H9 (cell line): ENCODE measurements at regions not wholly inside any gene's neighbourhood (a gene's known extent, or its start where the extent isn't known, plus 50 kb on each side); places are given as distances from the start of the nearest gene placed in this dataset.

Experiments
- DNase-seq: peaks from one replicate; pipeline ENCODE4 v3.0.0-alpha.2; 2017
- H2AFZ ChIP-seq: one replicate; pipeline ENCODE4 v1.6.1; 2013; ENCODE audit warnings: mild to moderate bottlenecking, low read length, control low read depth, moderate library complexity
- H2AK5ac ChIP-seq: 2 replicates; pipeline ENCODE4 v1.6.1; 2013; ENCODE audit warnings: low read length, control low read depth, mixed read lengths; ENCODE audit not compliant: insufficient read length
- H2BK120ac ChIP-seq: one replicate; pipeline ENCODE4 v1.6.1; 2013; ENCODE audit warnings: low read depth, mild to moderate bottlenecking, low read length, control low read depth, inconsistent platforms; ENCODE audit not compliant: poor library complexity, severe bottlenecking
- H2BK12ac ChIP-seq: 2 replicates; pipeline ENCODE4 v1.6.1; 2013; ENCODE audit warnings: low read length, control low read depth, mixed read lengths, low read depth; ENCODE audit not compliant: insufficient read length
- H2BK15ac ChIP-seq: 2 replicates; pipeline ENCODE4 v1.6.1; 2013; ENCODE audit warnings: low read depth, low read length, control low read depth
- H2BK20ac ChIP-seq: one replicate; pipeline ENCODE4 v1.6.1; 2013; ENCODE audit warnings: low read depth, mild to moderate bottlenecking, low read length, control low read depth, inconsistent platforms; ENCODE audit not compliant: poor library complexity, severe bottlenecking
- H2BK5ac ChIP-seq: 2 replicates; pipeline ENCODE4 v1.6.1; 2013; ENCODE audit warnings: low read length, control low read depth, mixed read lengths; ENCODE audit not compliant: insufficient read length
- H3K14ac ChIP-seq: 2 replicates; pipeline ENCODE4 v1.6.1; 2013; ENCODE audit warnings: low read length, control low read depth; ENCODE audit not compliant: insufficient read depth
- H3K18ac ChIP-seq: 2 replicates; pipeline ENCODE4 v1.6.1; 2013; ENCODE audit warnings: low read depth, mild to moderate bottlenecking, mixed read lengths, low read length, control low read depth; ENCODE audit not compliant: insufficient read length
- H3K23ac ChIP-seq: 2 replicates; pipeline ENCODE4 v1.6.1; 2013; ENCODE audit warnings: low read length, control low read depth, mixed read lengths, low read depth; ENCODE audit not compliant: insufficient read length
- H3K23me2 ChIP-seq: 2 replicates; pipeline ENCODE4 v1.6.1; 2013; ENCODE audit warnings: low read depth, mild to moderate bottlenecking, mixed read lengths, low read length, control low read depth; ENCODE audit not compliant: insufficient read length, poor library complexity, severe bottlenecking
- H3K27ac ChIP-seq: 2 replicates; pipeline ENCODE4 v1.5.1; 2013; ENCODE audit warnings: low read length, control low read depth, mixed read lengths, low read depth; ENCODE audit not compliant: insufficient read length
- H3K27me3 ChIP-seq: 2 replicates; pipeline ENCODE4 v1.6.1; 2013; ENCODE audit warnings: low read length, control low read depth, inconsistent platforms; ENCODE audit not compliant: insufficient read depth
- H3K4ac ChIP-seq: 2 replicates; pipeline ENCODE4 v1.6.1; 2013; ENCODE audit warnings: low read depth, mild to moderate bottlenecking, control low read depth, inconsistent platforms, low read length, moderate library complexity
- H3K4me1 ChIP-seq: 2 replicates; pipeline ENCODE4 v1.6.1; 2013; ENCODE audit warnings: low read length, control low read depth, inconsistent platforms; ENCODE audit not compliant: insufficient read depth
- H3K4me2 ChIP-seq: 2 replicates; pipeline ENCODE4 v1.6.1; 2013; ENCODE audit warnings: low read length, control low read depth, mixed read lengths; ENCODE audit not compliant: insufficient read length, insufficient read depth
- H3K56ac ChIP-seq: 2 replicates; pipeline ENCODE4 v1.6.1; 2013; ENCODE audit warnings: low read depth, mild to moderate bottlenecking, mixed read lengths, low read length, control low read depth; ENCODE audit not compliant: insufficient read length
- H3K79me1 ChIP-seq: 2 replicates; pipeline ENCODE4 v1.6.1; 2013; ENCODE audit warnings: low read depth, mild to moderate bottlenecking, moderate library complexity, low read length, control low read depth, inconsistent platforms; ENCODE audit not compliant: insufficient read depth, poor library complexity, severe bottlenecking
- H3K79me2 ChIP-seq: 2 replicates; pipeline ENCODE4 v1.6.1; 2013; ENCODE audit warnings: low read length, control low read depth, inconsistent platforms; ENCODE audit not compliant: insufficient read depth
- H3K9ac ChIP-seq: 2 replicates; pipeline ENCODE4 v1.6.1; 2013; ENCODE audit warnings: low read length, control low read depth, mixed read lengths; ENCODE audit not compliant: insufficient read length; ENCODE audit errors: extremely low read depth
- H3K9me3 ChIP-seq: one replicate; pipeline ENCODE4 v1.6.1; 2013; ENCODE audit warnings: low read depth, low read length, inconsistent platforms; ENCODE audit not compliant: control insufficient read depth
- H3T11ph ChIP-seq: one replicate; pipeline ENCODE4 v1.6.1; 2013; ENCODE audit warnings: mild to moderate bottlenecking, low read length, control low read depth, inconsistent platforms
- H4K20me1 ChIP-seq: one replicate; pipeline ENCODE4 v1.6.1; 2013; ENCODE audit not compliant: control insufficient read depth, insufficient read length, insufficient read depth
- H4K5ac ChIP-seq: 2 replicates; pipeline ENCODE4 v1.6.1; 2013; ENCODE audit warnings: low read depth, mild to moderate bottlenecking, mixed read lengths, low read length, control low read depth; ENCODE audit not compliant: insufficient read length
- H4K8ac ChIP-seq: replicated peaks from 2 replicates; pipeline ENCODE4 v1.6.1; 2013; ENCODE audit warnings: low read length, control low read depth, mixed read lengths, low read depth; ENCODE audit not compliant: insufficient read length
- H4K91ac ChIP-seq: 2 replicates; pipeline ENCODE4 v1.6.1; 2013; ENCODE audit warnings: low read depth, mild to moderate bottlenecking, moderate library complexity, mixed read lengths, low read length, control low read depth; ENCODE audit not compliant: insufficient read length
- H3K27ac Mint-ChIP-seq, 3 experiments: 2 replicates in 2 of 3; 3 replicates in 1 of 3; pipeline ENCODE4 v1.8.0; 2020 to 2021; ENCODE audit warnings: mixed read lengths in 3 of 3, mild to moderate bottlenecking in 1 of 3, moderate library complexity in 1 of 3
- H3K27me3 Mint-ChIP-seq: 2 replicates; pipeline ENCODE4 v1.8.0; 2021; ENCODE audit warnings: low read depth, mild to moderate bottlenecking, moderate library complexity, mixed read lengths
- H3K36me3 Mint-ChIP-seq, 3 experiments: 2 replicates in 2 of 3; 3 replicates in 1 of 3; pipeline ENCODE4 v1.8.0; 2020 to 2021; ENCODE audit warnings: low read depth in 3 of 3, mixed read lengths in 3 of 3; ENCODE audit not compliant: insufficient read depth in 1 of 3
- H3K4me1 Mint-ChIP-seq, 2 experiments: 2 replicates each; pipeline ENCODE4 v1.8.0; 2020; ENCODE audit warnings: mixed read lengths in 2 of 2
- H3K4me3 Mint-ChIP-seq, 2 experiments: 2 replicates in 1 of 2; 3 replicates in 1 of 2; pipeline ENCODE4 v1.8.0; 2020 to 2021; ENCODE audit warnings: mild to moderate bottlenecking in 2 of 2, mixed read lengths in 2 of 2, moderate library complexity in 1 of 2
- H3K9me3 Mint-ChIP-seq, 2 experiments: 2 replicates in 1 of 2; 3 replicates in 1 of 2; pipeline ENCODE4 v1.8.0; 2020; ENCODE audit warnings: mild to moderate bottlenecking in 2 of 2, mixed read lengths in 2 of 2, moderate library complexity in 1 of 2
- CTCF ChIP-seq: fragments of 200-600 bp; sonication (generic); conservative IDR thresholded peaks from 3 replicates; pipeline ENCODE4 v1.8.0; 2021; ENCODE audit warnings: antibody characterized with exemption, mild to moderate bottlenecking
- whole genome bisulfite sequencing: extraction: QIAGEN DNeasy Blood & Tissue Kit; methylation state at CpG from one replicate; pipeline ENCODE4 v1.1.7; 2013; ENCODE audit warnings: missing lambda C conversion rate, low lambda C conversion rate, mixed read lengths; ENCODE audit not compliant: insufficient read length; ENCODE audit errors: extremely low coverage; 5-methylcytosine and 5-hydroxymethylcytosine counted together

DNA sequence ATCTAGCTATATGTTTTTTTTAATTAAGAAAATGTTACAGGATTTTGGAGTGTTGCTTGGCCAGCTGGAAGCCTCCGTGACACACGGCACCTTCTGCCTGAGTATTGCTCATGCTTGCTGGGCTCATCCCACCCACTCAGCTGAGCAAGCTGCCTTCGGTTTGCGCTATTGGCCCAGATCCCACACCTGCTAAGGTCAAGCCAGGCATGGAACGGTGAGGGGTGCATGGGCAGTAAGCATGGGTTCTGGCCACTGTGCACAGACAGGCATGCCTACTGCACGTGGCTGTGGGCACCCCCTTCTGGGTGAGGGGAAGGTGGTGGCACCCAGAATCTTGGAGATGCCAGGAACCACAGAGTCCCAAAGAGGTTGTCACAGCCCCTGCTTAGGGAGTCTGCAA, 1178.4 kb upstream of the PCDH7 start:
- H2AK5ac ChIP-seq, result no peak overlapping the region
- H2BK120ac ChIP-seq, result no peak overlapping the region
- H4K5ac ChIP-seq, result no peak overlapping the region
- Mint-ChIP-seq H3K9me3 (peaks cover 8 to 9% of the 10 kb centered on the region in 2 experiments; a peak in 3 of 5 replicates), H3K4me1 (no peaks in the 10 kb centered on the region), H3K36me3 (peaks cover 0 to 8% (median 0%) of the 10 kb centered on the region in 3 experiments; a peak in 4 of 7 replicates), H3K4me3 (no peak overlapping the region), H3K27me3 (no peaks in the 10 kb centered on the region), H3K27ac (no peak overlapping the region)
- no peak overlapping the region for H3K4ac ChIP-seq
- no peak overlapping the region for H3K4me2 ChIP-seq
- no peaks in the 10 kb centered on the region for H3K4me1 ChIP-seq
- no peak overlapping the region for H2BK15ac ChIP-seq
- peaks cover 5% of the 10 kb centered on the region for H3K9me3 ChIP-seq
- no peak for DNase-seq
- H4K8ac ChIP-seq, result no peak overlapping the region
- H2BK12ac ChIP-seq, result no peak overlapping the region
- no peak overlapping the region for H3T11ph ChIP-seq
- no CpG with 5 or more reads among the region's 6 CpGs for WGBS
- H3K27ac ChIP-seq, result no peak overlapping the region
- no peak overlapping the region for H3K23ac ChIP-seq
- H3K9ac ChIP-seq, result no peak overlapping the region
- no peak overlapping the region for H3K18ac ChIP-seq
- no peak overlapping the region for H3K56ac ChIP-seq
- no peaks in the 10 kb centered on the region for H3K23me2 ChIP-seq
- no peak overlapping the region for H3K14ac ChIP-seq
- no peaks in the 10 kb centered on the region for H4K20me1 ChIP-seq
- no peak overlapping the region for H2BK5ac ChIP-seq
- H2AFZ ChIP-seq, result no peak overlapping the region
- no peaks in the 10 kb centered on the region for H3K79me2 ChIP-seq
- H3K79me1 ChIP-seq, result no peaks in the 10 kb centered on the region
- no peak overlapping the region for H4K91ac ChIP-seq
- no peak for TF ChIP-seq CTCF
- H3K27me3 ChIP-seq, result no peaks in the 10 kb centered on the region
- H2BK20ac ChIP-seq, result no peak overlapping the region
